ENCODE measurements at regions not wholly inside any gene's neighbourhood (a gene's known extent, or its start where the extent isn't known, plus 50 kb on each side); places are given as distances from the start of the nearest gene placed in this dataset.

GRCh38 chrX:116031331-116031730, 139.2 kb upstream of the AGTR2 start:
- TF ChIP-seq CTCF (IDR thresholded peaks at IDR 0.05), result no peak
- TF ChIP-seq POLR2A (IDR thresholded peaks at IDR 0.05; ENCODE audit: low read depth), result no peak
- TF ChIP-seq POLR2AphosphoS5 (IDR thresholded peaks at IDR 0.05), result no peak
